OCI-LY3 (cell line): ENCODE measurements at regions not wholly inside any gene's neighbourhood (a gene's known extent, or its start where the extent isn't known, plus 50 kb on each side); places are given as distances from the start of the nearest gene placed in this dataset.

Experiments
- EZH2phosphoT487 ChIP-seq: fragments of 200-600 bp; shearing (Covaris generic); IDR thresholded peaks from 2 replicates; pipeline ENCODE4 v1.6.1; 2018; ENCODE audit warnings: antibody characterized with exemption, mixed run types, low read depth
- TF ChIP-seq, protein P1 (sequence below): fragments of 200-600, 300-600 bp; sonication (generic); IDR thresholded peaks from 2 replicates; pipeline ENCODE4 v1.5.1; 2014; ENCODE audit warnings: antibody characterized with exemption, low read length, low read depth

DNA sequence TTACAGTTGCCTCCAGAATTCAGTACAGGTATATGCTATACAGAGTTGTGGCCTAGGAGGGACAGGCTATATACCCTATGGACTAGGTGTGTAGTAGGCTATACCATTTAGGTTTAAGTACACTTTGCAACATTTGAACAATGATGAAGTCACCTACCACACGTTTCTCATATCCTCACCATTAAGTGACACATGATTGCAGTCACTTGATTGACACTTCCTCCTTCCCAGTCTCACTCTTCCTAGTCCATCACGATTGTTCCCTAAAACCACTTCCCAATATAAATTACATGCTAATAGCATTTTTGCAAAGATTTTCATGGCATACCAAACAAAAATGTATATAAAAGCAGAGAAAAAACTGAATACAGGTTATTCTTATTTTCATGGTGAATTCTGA is 312.2 kb downstream of the EPB41L4A start:
- TF ChIP-seq EZH2phosphoT487, result no peak
- TF ChIP-seq, protein P1, sequence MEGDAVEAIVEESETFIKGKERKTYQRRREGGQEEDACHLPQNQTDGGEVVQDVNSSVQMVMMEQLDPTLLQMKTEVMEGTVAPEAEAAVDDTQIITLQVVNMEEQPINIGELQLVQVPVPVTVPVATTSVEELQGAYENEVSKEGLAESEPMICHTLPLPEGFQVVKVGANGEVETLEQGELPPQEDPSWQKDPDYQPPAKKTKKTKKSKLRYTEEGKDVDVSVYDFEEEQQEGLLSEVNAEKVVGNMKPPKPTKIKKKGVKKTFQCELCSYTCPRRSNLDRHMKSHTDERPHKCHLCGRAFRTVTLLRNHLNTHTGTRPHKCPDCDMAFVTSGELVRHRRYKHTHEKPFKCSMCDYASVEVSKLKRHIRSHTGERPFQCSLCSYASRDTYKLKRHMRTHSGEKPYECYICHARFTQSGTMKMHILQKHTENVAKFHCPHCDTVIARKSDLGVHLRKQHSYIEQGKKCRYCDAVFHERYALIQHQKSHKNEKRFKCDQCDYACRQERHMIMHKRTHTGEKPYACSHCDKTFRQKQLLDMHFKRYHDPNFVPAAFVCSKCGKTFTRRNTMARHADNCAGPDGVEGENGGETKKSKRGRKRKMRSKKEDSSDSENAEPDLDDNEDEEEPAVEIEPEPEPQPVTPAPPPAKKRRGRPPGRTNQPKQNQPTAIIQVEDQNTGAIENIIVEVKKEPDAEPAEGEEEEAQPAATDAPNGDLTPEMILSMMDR, result no peak
